Cardiac fibroblast (primary cell): ENCODE measurements at regions not wholly inside any gene's neighbourhood (a gene's known extent, or its start where the extent isn't known, plus 50 kb on each side); places are given as distances from the start of the nearest gene placed in this dataset.
"Not testable (repeated sequence)": the region's sequence is repeated elsewhere in the genome, so short reads cannot be mapped to it uniquely, and the experiment has no call there.

ENCODE experiments used
- DNase-seq, 2 donors: peaks; one replicate each; pipeline versions ENCODE4 v3.0.0 to v3.0.0-alpha.2; 2010; ENCODE audit warnings: low read depth in 2 of 2
- H3K4me3 ChIP-seq, 2 donors: replicated peaks in 1 of 2; 1 replicate in 1 of 2; 2 replicates in 1 of 2; pipeline ENCODE4 v1.5.1; 2011; ENCODE audit warnings: low read depth in 2 of 2, low read length in 2 of 2, mild to moderate bottlenecking in 2 of 2, moderate library complexity in 1 of 2
- TF ChIP-seq, protein P1 (sequence below): IDR thresholded peaks from one replicate; pipeline ENCODE4 v1.5.1; 2011; ENCODE audit warnings: low read depth, mild to moderate bottlenecking, low read length, inconsistent platforms

DNA sequence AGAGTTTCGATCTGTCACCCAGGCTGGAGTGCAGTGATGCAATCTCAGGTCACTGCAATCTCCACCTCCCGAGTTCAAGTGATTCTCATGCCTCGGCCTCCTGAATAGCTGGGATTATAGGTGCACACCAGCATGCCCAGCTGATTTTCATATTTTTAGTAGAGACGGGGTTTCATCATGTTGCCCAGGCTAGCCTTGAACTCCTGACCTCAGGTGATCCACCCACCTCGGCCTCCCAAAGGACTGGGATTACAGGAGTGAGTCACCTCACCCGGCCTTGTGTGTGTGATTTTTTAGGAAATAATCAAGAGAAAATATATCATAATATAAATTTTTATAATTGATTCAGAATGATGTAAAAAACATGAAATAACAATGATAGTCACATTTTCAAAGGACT, 1231.4 kb downstream of the GALC start:
- DNase-seq = no peak
- TF ChIP-seq, protein P1, sequence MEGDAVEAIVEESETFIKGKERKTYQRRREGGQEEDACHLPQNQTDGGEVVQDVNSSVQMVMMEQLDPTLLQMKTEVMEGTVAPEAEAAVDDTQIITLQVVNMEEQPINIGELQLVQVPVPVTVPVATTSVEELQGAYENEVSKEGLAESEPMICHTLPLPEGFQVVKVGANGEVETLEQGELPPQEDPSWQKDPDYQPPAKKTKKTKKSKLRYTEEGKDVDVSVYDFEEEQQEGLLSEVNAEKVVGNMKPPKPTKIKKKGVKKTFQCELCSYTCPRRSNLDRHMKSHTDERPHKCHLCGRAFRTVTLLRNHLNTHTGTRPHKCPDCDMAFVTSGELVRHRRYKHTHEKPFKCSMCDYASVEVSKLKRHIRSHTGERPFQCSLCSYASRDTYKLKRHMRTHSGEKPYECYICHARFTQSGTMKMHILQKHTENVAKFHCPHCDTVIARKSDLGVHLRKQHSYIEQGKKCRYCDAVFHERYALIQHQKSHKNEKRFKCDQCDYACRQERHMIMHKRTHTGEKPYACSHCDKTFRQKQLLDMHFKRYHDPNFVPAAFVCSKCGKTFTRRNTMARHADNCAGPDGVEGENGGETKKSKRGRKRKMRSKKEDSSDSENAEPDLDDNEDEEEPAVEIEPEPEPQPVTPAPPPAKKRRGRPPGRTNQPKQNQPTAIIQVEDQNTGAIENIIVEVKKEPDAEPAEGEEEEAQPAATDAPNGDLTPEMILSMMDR = no peak
- H3K4me3 ChIP-seq = no peak overlapping the region

DNA sequence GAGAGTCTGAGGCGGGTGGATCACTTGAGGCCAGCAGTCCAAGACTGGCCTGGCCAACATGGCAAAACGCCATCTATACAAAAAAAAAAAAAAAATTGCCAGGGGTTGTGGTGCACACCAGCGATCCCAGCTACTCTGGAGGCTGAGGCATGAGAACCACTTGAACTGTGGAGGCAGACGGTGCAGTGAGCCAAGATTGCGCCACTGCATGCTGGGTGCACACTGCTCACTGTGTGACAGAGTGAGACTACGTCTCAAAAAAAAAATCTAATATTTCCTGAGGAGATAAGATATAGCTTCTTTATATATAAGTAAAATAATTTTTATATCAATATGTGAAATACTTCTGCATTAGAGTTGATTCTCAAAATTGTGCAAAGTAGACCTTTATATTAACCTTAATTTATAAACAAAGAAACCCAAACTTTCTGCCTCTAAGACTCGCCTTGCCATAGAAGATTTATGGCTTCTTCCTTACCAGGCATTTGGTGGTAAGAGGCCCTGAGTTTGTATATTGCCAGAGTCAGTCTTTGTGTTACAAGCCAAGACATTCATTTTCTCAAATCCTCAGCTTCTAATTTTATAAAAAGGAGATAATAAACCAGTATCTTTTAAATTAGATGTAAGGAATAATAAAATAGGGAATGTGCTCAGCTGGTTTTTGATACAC, 1226.7 kb downstream of the FLRT2 start:
- H3K4me3 ChIP-seq = no peak overlapping the region
- TF ChIP-seq, protein P1 = no peak
- no peak for DNase-seq

DNA sequence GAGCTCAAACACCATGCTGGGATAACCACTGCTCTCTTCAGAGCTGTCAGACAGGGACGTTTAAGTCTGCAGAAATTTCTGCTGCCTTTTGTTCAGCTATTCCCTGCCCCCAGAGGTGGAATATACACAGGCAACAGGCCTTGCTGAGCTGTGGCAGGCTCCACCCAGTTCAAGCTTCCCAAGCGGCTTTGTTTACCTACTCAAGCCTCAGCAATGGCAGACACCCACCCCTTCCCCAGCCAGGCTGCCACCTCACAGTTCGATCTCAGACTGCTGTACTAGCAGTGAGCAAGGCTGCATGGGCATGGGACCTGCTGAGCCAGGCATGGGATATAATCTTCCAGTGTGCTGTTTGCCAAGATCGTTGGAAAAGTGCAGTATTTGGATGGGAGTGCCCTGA, 1220.5 kb downstream of the FLRT2 start:
- H3K4me3 ChIP-seq, DNase-seq: not testable (repeated sequence)

DNA sequence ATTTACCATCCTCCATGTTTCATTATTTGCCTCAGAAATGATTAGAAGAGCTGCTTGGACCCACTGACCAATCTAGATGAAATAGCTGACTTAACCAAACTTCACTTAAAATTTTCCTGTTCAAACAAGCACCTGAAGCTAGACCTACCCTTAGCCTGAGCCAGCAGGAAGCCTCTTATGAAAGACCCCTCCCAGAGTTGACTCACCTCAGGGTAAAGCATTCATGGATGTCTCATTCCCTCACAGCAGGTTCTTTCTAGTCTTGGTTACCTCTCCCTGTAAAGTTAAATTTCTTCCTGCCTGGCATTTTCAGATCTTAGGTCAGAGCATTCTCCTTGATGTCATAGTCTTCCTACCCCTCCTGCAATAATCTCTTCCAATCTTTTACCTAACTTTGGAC, 1209.8 kb downstream of the FLRT2 start:
- TF ChIP-seq, protein P1 = no peak
- H3K4me3 ChIP-seq = no peak overlapping the region
- no peak for DNase-seq

DNA sequence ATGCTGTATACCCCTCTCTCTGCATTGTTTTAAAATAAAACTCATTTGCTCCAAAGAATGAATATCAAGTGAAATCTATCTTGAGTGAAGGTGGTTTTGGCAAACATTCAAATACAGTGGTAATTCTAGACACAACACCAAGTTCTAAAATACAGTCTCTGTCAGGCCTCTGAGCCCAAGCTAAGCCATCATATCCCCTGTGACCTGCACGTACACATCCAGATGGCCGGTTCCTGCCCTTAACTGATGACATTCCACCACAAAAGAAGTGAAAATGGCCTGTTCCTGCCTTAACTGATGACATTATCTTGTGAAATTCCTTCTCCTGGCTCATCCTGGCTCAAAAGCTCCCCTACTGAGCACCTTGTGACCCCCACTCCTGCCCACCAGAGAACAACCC, 1201.5 kb downstream of the FLRT2 start:
- not testable (repeated sequence) for DNase-seq, H3K4me3 ChIP-seq

DNA sequence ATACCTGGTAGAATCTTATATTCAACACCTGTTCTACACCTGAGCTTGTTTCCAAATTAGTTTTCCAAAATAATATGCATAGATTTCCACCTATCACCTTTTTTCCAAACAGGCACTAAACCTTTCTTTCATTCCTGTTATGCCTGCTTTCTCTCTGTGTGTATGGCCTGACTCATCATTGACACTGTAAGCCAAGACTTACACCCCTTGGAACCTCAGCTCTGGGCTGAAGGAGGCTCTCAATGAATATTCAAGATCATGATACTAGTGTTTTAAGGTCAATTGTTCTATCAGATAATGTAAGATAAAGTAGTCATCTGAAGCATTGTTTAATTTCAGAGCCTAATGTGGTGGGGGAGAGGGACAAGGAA, 1193.3 kb downstream of the FLRT2 start:
- TF ChIP-seq, protein P1 = no peak
- H3K4me3 ChIP-seq = no peak overlapping the region
- no peak for DNase-seq

DNA sequence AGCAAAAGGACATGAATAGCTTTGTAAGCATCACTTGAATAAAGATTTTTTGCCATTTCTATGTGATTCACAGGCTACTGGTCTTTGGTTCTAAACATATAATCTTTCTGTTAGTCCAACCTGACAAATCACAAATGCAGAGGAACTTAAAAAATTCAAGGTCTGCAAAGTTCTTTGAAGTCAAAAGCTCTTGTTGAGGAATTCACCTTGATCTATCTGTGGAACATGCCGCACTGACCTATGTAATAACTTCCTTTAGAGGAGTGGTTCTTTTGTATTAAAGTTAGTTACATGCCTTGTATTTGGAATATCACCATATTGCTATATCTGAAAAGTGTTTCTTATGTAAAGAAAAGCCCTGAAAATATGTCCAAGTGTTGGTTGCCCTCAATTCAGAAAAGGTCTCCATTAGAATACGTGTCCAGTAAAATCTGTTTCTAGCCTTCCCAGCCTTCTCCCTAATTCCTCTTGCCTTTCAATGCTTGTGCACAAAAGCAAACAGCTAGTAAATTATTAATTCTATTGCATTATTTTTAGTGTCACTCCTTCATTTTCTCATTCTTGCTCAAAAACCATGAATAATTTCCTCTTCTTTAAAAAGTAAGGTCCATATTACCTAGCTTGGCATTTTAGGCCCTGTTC, 1192.8 kb downstream of the FLRT2 start:
- TF ChIP-seq, protein P1 = no peak
- H3K4me3 ChIP-seq = no peak overlapping the region
- DNase-seq = no peak

DNA sequence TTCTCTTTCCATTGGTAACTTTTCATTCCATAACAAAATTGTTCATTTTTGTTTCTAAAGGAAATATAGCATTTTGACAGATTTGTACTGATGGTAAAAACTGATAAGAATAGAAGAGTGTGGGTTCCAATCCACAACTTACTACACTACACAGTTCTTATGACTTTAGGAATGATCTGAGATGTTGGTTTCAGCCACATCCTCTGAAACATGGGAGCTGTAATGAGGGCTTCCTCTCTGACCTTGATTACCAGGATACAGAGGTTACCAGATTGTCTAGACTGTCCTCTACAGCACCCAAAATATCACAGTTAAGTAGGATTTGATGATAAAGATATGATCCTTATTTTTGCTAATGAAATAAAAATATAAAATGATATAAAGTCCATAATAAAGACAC, 1184.6 kb downstream of the FLRT2 start:
- DNase-seq = no peak
- TF ChIP-seq, protein P1 = no peak
- no peak overlapping the region for H3K4me3 ChIP-seq
